ENCODE measurements at regions not wholly inside any gene's neighbourhood (a gene's known extent, or its start where the extent isn't known, plus 50 kb on each side); places are given as distances from the start of the nearest gene placed in this dataset.

DNA sequence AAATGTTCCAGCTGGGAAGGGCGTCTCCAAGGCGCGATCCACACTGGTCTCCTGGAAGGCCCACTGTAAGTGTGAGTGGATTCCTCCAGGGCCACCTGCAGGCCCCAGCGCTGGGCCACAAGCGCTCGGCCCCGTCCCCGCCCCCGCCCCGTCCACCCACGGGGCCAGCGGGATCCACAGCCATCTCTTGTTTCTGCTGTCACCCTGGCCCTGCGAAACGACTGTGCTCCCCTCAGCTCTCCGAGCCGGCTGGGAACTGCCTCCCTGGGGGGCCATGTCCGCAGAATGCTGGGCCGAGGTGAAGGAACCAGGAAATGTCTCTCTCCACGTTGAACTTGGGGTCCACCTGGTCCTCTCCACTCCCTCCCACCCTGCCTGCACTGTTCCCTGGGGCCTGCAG is 1955.2 kb downstream of the TP53TG3F start:
- intact Hi-C loops (cut with DNase I), result no loop called here
- no peak for DNase-seq (ENCODE audit: low spot score)
- ATAC-seq, result no peak

- ATAC-seq (no peak), DNase-seq (ENCODE audit: low spot score) (no peak)
- intact Hi-C loops (cut with DNase I), result no loop called here
These were observed 1965.9 kb downstream of the TP53TG3F start for GRCh38 chr16:35425270-35425669.

- ATAC-seq, result no peak
- DNase-seq (ENCODE audit: low spot score), result no peak
- intact Hi-C loops (cut with DNase I), result no loop called here
These were observed 1972.6 kb downstream of the TP53TG3F start for GRCh38 chr16:35431829-35432663.

DNA sequence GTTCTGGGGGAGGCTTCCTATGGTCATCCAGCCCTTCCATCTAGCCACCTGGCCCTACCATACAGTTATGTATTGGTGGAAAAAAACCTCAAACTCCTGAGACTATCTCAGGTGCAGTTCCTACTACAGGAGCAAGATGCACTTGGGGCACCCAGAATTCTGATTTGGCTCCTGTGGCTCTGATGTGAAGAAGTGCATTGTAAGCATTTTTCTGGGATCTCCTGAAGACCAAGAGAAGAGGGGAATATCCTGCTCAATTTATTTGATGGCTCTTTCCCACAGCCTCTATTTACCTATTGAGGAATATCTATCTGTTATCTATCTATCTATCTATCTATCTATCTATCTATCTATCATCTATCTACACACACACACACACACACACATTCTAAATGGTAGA is 1981.5 kb downstream of the TP53TG3F start:
- intact Hi-C loops (cut with DNase I), result no loop called here
- ATAC-seq, result no peak
- DNase-seq (ENCODE audit: low spot score), result no peak

GRCh38 chr16:35447010-35447558 is 1987.7 kb downstream of the TP53TG3F start:
- DNase-seq (ENCODE audit: low spot score) (no peak), ATAC-seq (no peak)
- intact Hi-C loops (cut with DNase I), result no loop called here

DNA sequence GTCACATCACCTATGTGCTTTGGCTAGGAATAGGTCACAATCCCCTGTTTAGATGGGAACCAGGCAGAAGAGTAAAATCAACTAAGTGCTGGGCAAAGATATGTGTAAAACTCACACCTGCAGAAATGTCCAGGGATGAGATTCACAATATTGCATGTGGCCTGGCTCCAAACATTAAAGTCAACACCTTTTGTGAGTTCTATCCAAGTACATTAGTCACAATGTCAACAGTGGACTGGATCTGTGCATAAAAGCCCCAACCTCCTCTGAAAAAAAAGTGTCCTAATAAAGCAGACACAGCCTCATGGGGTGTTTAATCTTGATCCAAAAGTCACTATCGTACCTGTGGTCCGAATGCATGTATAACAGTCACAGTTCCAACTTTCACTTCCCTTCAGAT is 1990.3 kb downstream of the TP53TG3F start:
- DNase-seq (ENCODE audit: low spot score) (no peak), ATAC-seq (no peak)
- intact Hi-C loops (cut with DNase I), result no loop called here

GRCh38 chr16:35450648-35451047 is 1991.2 kb downstream of the TP53TG3F start:
- intact Hi-C loops (cut with DNase I), result no loop called here
- ATAC-seq (no peak), DNase-seq (ENCODE audit: low spot score) (no peak)

DNA sequence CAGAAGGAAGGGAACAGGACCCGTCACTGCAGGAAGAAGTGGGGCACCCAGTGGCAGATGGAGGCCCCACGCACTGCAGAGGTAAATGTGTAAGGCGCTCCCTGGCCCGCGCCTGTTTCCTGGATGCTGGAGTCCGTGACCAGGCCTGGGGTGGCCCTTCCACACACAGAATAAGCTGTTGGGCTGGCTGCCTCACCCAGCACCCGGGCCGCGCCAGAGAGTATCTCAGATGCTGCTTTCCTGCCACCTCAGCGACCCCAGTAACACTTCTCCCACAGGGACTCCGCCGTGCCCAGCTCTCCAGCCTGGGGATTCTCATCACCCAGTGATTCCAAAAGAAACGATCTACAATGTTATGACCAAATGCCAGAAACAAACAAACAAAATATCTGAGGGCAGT is 1993.1 kb downstream of the TP53TG3F start:
- intact Hi-C loops (cut with DNase I), result no loop called here
- DNase-seq (ENCODE audit: low spot score), result no peak
- no peak for ATAC-seq

DNA sequence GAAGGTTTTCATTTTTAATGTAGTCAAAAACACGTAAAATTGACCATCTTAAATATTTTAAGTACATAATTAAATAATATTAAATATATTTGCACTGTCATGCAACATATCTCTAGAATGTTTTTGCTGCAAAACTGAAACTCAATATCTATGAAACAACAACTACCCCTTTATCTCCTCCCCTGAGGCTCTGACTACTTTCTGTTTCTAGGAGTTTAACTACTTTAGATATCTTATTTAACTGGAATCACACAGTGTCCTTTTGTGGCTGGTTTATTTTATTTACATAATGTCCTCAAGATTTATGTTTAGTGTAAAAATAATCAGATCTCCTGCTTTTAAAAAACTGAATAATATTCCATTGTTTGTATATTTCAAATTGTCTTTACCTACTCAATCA is 2003.9 kb downstream of the TP53TG3F start:
- no peak for ATAC-seq
- intact Hi-C loops (cut with DNase I), result no loop called here
- DNase-seq (ENCODE audit: low spot score), result no peak

GRCh38 chr16:35480361-35480760 is 2020.9 kb downstream of the TP53TG3F start:
- DNase-seq (ENCODE audit: low spot score), result no peak
- no peak for ATAC-seq
- intact Hi-C loops (cut with DNase I), result no loop called here

DNA sequence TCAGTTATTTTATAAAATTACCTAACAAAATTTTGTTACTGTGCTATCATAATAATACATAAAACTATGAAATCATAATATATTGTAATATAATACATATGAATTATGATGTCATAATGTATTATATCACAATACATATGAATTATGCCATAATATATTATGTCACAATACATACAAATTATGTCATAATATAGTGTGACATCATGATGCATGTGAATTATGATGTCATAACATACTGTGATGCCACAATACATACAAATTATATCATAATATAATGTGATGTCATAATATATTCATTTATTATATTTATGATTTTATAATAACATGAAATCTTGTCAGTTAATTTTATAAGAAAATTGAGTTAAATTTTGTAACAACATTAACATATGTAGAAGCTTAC is 2021.6 kb downstream of the TP53TG3F start:
- DNase-seq (ENCODE audit: low spot score), result no peak
- intact Hi-C loops (cut with DNase I), result no loop called here
- ATAC-seq, result no peak

DNA sequence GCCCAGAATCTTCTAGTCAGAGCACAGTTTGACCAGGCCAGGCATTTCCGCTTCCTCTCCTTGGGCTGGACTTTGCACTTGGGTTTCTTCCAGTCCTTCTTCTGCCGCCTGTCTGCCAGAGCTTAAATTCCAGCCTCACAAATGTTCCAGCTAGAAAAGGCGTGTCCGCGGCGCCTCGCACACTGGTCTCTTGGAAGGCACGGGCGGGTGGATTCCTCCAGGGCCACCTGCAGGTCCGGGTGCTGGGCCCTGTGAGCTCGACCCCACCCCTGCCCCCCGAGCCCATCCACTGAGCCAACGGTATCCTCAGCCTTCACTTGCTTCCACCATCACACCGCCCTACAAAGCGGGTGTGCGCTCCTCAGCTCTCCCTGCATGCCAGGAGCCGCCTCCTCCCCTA is 2026.5 kb downstream of the TP53TG3F start:
- DNase-seq (ENCODE audit: low spot score), result no peak
- ATAC-seq, result no peak
- intact Hi-C loops (cut with DNase I), result no loop called here

- ATAC-seq (no peak), DNase-seq (ENCODE audit: low spot score) (no peak)
- intact Hi-C loops (cut with DNase I), result no loop called here
These were observed 2032.8 kb downstream of the TP53TG3F start for GRCh38 chr16:35492225-35492624.

DNA sequence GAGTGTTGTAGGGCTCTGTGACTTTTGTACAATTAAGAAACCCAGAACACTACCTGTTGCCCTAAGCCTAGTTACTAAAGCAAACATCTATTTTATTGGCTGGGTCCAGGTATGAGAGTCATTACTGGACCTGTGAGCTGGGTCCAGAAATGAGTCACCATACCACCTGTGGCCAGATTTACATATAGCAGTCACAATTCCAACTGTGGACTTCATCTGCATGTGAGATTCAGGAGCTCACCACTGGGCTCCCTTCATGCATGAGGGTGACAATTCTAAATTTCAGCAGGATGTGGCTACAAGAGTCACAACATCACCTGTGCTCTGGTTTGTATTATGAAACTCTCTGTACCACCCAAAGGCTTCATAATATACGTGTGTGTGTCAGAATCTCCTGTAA is 2038.0 kb downstream of the TP53TG3F start:
- intact Hi-C loops (cut with DNase I), result no loop called here
- ATAC-seq (no peak), DNase-seq (ENCODE audit: low spot score) (no peak)

GRCh38 chr16:35506018-35506897 is 2046.8 kb downstream of the TP53TG3F start:
- DNase-seq (ENCODE audit: low spot score), result no peak
- ATAC-seq, result no peak
- intact Hi-C loops (cut with DNase I), result no loop called here

DNA sequence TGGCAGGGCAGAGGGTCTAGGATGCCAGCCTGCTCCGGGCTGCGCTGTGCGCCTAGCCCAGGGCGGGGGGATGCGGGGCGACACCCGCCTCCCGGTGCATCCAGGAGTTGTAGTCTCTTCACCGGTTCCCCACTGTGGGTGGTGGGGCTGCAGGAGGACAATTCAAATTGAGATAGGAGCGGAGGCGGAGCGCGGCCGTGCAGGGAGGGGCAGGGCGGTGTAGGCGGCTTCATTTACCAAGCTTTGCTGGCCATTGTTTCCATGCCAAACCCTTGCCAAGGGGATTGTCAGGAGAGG is 2047.4 kb downstream of the TP53TG3F start:
- ATAC-seq (no peak), DNase-seq (ENCODE audit: low spot score) (no peak)
- intact Hi-C loops (cut with DNase I), result no loop called here

DNA sequence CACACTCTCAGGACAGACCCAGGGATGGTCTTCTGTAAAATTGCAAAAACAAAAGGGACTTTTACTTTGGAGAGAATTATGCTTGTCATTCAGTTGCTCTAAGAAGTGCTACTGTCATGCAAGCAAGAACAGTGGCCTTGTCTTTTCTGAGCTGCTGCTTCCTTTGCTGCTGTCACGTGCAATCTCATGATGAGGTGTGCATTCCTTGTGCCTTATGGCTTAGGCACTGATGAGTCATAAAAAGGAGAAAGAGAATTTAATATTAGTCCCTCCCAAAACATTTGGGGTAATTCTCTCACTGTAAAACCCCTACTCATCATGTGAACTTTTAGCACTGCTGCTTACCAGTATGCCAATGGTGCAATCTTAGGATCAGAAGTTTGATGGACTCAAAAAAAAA is 2051.3 kb downstream of the TP53TG3F start:
- ATAC-seq (no peak), DNase-seq (ENCODE audit: low spot score) (no peak)
- intact Hi-C loops (cut with DNase I), result no loop called here

DNA sequence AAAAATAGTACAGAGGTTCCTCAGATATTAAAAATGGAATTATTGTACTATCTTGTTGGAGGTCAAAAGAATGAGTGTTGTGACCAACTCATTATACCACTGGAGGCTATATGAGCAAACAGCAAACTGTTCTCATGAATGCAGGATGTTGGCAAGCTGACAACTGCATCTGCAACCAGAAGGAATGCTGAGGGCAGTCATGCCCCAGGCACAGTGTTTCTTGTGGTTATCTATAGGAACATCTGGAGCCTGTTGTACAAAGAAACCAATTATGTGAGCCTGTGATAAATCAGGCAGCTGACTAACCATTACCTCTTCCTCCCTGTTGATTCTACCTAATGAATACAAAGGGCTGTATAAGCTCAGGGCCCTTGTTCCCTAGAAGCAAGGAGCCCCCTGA is 2057.1 kb downstream of the TP53TG3F start:
- intact Hi-C loops (cut with DNase I), result no loop called here
- ATAC-seq (no peak), DNase-seq (ENCODE audit: low spot score) (no peak)

DNA sequence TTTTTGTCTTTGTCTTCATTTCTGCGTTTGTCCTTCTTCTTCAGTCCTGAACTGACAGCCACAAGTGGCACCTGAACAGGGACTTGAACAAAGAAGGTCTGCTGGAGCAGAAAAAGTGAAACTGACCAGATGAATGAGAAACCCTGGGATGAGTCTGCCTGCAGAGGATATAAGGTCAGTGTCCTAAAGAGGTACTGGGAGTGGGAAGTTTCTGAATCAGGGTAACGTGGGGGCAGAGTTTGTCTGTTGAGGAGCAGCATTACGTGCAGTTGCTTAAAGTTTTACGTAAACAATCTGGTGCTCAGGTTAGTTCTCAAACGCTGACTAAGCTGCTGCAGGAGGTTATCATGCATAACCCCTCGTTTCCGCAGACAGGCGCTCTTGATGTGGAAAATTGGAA is 2057.6 kb downstream of the TP53TG3F start:
- DNase-seq (ENCODE audit: low spot score), result no peak
- intact Hi-C loops (cut with DNase I), result no loop called here
- no peak for ATAC-seq

GRCh38 chr16:35523991-35524390 is 2064.6 kb downstream of the TP53TG3F start:
- ATAC-seq (no peak), DNase-seq (ENCODE audit: low spot score) (no peak)
- intact Hi-C loops (cut with DNase I), result no loop called here
